Breast epithelium (tissue), 3 donors: ENCODE measurements at regions not wholly inside any gene's neighbourhood (a gene's known extent, or its start where the extent isn't known, plus 50 kb on each side); places are given as distances from the start of the nearest gene placed in this dataset.

Experiments used
- CTCF ChIP-seq, 3 donors: fragments of 450-650 bp; IDR thresholded peaks; one replicate each; pipeline ENCODE4 v1.5.1; 2016 to 2017; ENCODE audit warnings: antibody characterized with exemption in 3 of 3, mild to moderate bottlenecking in 3 of 3, moderate library complexity in 3 of 3
- POLR2A ChIP-seq: fragments of 450-650 bp; IDR thresholded peaks from one replicate; pipeline ENCODE4 v1.6.1; 2016; ENCODE audit warnings: antibody characterized with exemption, mild to moderate bottlenecking, moderate library complexity
- POLR2AphosphoS5 ChIP-seq, 3 donors: sonication (generic); formaldehyde crosslinking; IDR thresholded peaks; one replicate each; pipeline ENCODE4 v1.6.1; 2017; ENCODE audit warnings: antibody characterized with exemption in 3 of 3

- TF ChIP-seq CTCF (IDR thresholded peaks at IDR 0.05) (no peak), POLR2A (no peak), POLR2AphosphoS5 (IDR thresholded peaks at IDR 0.05) (no peak)
Observed at GRCh38 chr7:66522518-66522917, 106.2 kb upstream of the KCTD7 start.
